SK-N-SH treated with all-trans-retinoic acid at 6 μM for 48 hours (cell line): ENCODE measurements at regions not wholly inside any gene's neighbourhood (a gene's known extent, or its start where the extent isn't known, plus 50 kb on each side); places are given as distances from the start of the nearest gene placed in this dataset.

Experiments
- CSDC2 ChIP-seq: fragments of 250-450 bp; sonication (Bioruptor Pico); IDR thresholded peaks from 2 replicates; pipeline ENCODE4 v1.5.0; 2020; ENCODE audit warnings: mild to moderate bottlenecking, moderate library complexity
- ESRRG ChIP-seq: fragments of 250-450 bp; sonication (Bioruptor Pico); IDR thresholded peaks from 2 replicates; pipeline ENCODE4 v1.6.1; 2021; ENCODE audit warnings: mild to moderate bottlenecking
- PATZ1 ChIP-seq: fragments of 250-450 bp; sonication (Bioruptor Pico); IDR thresholded peaks from 2 replicates; pipeline ENCODE4 v1.8.0; 2020; ENCODE audit warnings: mild to moderate bottlenecking, moderate library complexity, borderline replicate concordance
- TOX ChIP-seq: fragments of 250-450 bp; sonication (Bioruptor Pico); IDR thresholded peaks from 2 replicates; pipeline ENCODE4 v1.8.0; 2021; ENCODE audit warnings: mild to moderate bottlenecking, moderate library complexity, borderline replicate concordance

GRCh38 chr4:156609421-156609820 lies 362.2 kb downstream of the PDGFC start:
- TF ChIP-seq PATZ1 (CRISPR knock-in tag) (no peak), ESRRG (CRISPR knock-in tag) (no peak), TOX (CRISPR knock-in tag) (no peak), CSDC2 (no peak)
